ENCODE measurements at regions not wholly inside any gene's neighbourhood (a gene's known extent, or its start where the extent isn't known, plus 50 kb on each side); places are given as distances from the start of the nearest gene placed in this dataset.

DNA sequence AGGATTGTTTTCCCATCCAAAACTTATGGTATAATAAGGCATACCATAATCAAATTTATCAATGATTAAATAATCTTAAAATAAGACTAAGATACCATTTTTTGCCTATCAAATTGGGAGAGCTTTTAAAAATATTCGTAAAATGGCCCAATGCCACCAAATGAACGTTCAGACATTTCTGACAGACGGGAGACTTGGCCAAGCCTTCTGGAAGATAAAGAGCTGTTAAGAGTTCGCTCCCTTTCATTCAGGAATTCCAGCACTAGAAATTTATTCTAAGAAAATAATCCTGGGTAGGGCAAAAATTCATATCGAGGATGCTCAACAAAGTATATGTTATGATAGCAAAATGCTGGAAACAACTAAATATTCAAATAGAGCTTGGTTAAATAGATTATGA lies 85.6 kb upstream of the NEO1 start:
- TF ChIP-seq, protein P1, sequence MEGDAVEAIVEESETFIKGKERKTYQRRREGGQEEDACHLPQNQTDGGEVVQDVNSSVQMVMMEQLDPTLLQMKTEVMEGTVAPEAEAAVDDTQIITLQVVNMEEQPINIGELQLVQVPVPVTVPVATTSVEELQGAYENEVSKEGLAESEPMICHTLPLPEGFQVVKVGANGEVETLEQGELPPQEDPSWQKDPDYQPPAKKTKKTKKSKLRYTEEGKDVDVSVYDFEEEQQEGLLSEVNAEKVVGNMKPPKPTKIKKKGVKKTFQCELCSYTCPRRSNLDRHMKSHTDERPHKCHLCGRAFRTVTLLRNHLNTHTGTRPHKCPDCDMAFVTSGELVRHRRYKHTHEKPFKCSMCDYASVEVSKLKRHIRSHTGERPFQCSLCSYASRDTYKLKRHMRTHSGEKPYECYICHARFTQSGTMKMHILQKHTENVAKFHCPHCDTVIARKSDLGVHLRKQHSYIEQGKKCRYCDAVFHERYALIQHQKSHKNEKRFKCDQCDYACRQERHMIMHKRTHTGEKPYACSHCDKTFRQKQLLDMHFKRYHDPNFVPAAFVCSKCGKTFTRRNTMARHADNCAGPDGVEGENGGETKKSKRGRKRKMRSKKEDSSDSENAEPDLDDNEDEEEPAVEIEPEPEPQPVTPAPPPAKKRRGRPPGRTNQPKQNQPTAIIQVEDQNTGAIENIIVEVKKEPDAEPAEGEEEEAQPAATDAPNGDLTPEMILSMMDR (IDR thresholded peaks at IDR 0.05): no peak
- no peak for DNase-seq

DNA sequence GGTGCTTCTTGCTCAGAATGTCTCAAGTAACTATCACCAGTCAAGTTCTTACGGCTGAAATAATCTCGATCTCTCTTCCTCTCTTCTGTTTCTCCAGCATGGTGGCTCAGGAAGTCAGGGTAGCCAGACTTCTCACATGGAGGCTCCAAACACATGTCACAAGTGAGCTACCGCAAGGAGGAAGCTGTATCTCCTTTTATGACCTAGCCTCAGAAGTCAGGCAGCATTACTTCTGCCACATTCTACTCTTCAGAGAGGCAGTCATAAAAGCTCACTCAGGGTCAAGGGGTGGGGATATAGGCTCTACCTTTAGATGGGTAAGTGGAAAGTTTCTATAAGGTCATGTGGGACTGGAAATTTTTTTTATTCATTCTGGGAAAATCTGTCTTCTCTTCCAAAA lies 86.6 kb upstream of the NEO1 start:
- H3K4me3 ChIP-seq: no peak overlapping the region
- intact Hi-C loops (cut with DNase I; ENCODE audit: low total_unique reads): no loop called here

More for the DNA sequence above, 85.6 kb upstream of the NEO1 start:
- intact Hi-C loops (cut with DNase I; ENCODE audit: low total_unique reads): no loop called here
- Histone ChIP-seq H3K4me1 (peaks cover 0 to 11% (median 10%) of the 10 kb centered on the region in 4 donors), H3K36me3 (no peaks in the 10 kb centered on the region), H3K27me3 (no peaks in the 10 kb centered on the region), H3K27ac (no peak overlapping the region), H3K4me3 (no peak overlapping the region), H3K9me3 (no peaks in the 10 kb centered on the region)

DNA sequence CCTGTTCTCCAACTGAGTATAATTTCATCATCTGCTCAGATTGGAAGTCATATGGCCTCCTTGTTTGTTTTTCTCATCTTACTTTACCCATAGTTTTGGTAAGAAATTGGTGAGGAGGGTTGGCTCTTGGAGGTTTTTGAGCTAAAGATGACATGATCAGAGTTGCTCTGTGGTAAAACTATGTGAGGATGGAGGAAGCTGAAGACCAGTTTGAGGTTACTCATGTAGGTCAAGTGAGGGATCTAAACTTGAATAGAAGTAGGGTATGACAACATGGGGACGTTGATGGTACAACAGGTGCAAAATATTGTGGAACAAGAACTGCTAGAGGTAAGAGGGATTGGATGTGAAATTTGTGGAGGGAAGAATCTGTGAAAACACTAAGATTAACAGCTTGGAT lies 87.7 kb upstream of the NEO1 start:
- H3K27me3 ChIP-seq: no peaks in the 10 kb centered on the region
- H3K4me3 ChIP-seq: no peak overlapping the region
- H3K36me3 ChIP-seq: no peaks in the 10 kb centered on the region
- TF ChIP-seq, protein P1 (IDR thresholded peaks at IDR 0.05): no peak
- no peaks in the 10 kb centered on the region for H3K9me3 ChIP-seq
- intact Hi-C loops (cut with DNase I; ENCODE audit: low total_unique reads): no loop called here
- no peaks in the 10 kb centered on the region for H3K4me1 ChIP-seq
- H3K27ac ChIP-seq: no peak overlapping the region
- DNase-seq: no peak

More for the DNA sequence above, 86.6 kb upstream of the NEO1 start:
- DNase-seq: no peak
- H3K4me1 ChIP-seq: peaks cover 0 to 5% (median 3%) of the 10 kb centered on the region in 4 donors
- no peak overlapping the region for H3K27ac ChIP-seq
- H3K36me3 ChIP-seq: no peaks in the 10 kb centered on the region
- TF ChIP-seq, protein P1 (IDR thresholded peaks at IDR 0.05): no peak
- no peaks in the 10 kb centered on the region for H3K27me3 ChIP-seq
- no peaks in the 10 kb centered on the region for H3K9me3 ChIP-seq

DNA sequence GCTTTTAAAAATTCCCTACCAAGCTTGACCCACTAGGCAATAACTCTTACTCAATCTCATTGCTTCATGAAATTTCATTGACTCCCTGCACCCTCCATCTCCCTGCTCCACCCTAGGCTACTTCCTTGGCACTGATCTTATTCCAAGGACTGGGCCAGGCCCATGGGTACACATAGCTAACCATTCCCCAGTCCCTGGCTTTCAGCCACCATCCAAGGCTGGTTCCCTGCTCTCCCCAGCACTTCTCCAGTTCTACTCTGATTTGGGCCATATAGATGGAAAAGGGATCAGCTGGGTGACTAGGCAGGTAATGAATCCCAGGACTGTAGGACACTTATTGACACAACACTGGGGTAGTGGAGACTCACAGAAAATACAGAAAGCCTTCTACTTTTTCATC lies 88.1 kb upstream of the NEO1 start:
- TF ChIP-seq, protein P1 (IDR thresholded peaks at IDR 0.05): no peak
- DNase-seq: no peak
- no peaks in the 10 kb centered on the region for H3K27me3 ChIP-seq
- no peak overlapping the region for H3K27ac ChIP-seq
- intact Hi-C loops (cut with DNase I; ENCODE audit: low total_unique reads): no loop called here
- no peaks in the 10 kb centered on the region for H3K36me3 ChIP-seq
- H3K4me3 ChIP-seq: no peak overlapping the region
- H3K4me1 ChIP-seq: no peaks in the 10 kb centered on the region
- H3K9me3 ChIP-seq: no peaks in the 10 kb centered on the region

DNA sequence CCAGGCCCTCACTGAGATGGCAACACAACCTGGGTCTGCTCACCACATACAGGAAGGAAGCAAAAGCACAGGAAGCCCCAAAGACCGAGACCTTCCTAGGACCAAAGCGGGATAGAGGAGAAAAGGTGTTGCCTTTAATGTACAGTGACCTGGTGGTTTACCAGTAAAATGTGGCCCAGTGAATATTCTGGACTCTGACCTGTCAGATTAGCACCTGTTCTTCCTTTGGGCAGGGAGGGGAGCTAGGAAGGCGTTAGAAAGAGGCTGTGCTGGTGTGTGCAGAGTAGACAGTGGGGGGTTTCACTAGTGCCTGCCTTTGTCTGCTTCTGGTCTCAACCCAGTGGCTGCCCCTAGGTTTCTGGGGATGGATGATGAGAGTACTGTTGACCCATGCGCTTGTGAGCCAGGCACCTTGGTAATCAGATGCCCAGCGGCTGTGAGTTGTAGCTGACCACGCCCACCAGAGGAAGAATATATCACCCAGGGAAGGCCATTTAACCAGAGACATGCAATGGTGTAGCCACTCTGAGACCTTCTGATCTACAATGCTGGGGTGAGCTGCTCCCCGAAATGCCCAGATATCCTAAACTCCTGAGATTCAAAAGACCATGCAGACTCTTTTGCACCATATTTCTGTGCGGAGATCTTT lies 90.1 kb upstream of the NEO1 start:
- Histone ChIP-seq H3K4me1 (no peaks in the 10 kb centered on the region), H3K4me3 (no peak overlapping the region), H3K36me3 (no peaks in the 10 kb centered on the region), H3K27ac (no peak overlapping the region), H3K9me3 (no peaks in the 10 kb centered on the region), H3K27me3 (no peaks in the 10 kb centered on the region)
- no peak for DNase-seq
- TF ChIP-seq, protein P1 (IDR thresholded peaks at IDR 0.05): no peak
- intact Hi-C loops (cut with DNase I; ENCODE audit: low total_unique reads): no loop called here

DNA sequence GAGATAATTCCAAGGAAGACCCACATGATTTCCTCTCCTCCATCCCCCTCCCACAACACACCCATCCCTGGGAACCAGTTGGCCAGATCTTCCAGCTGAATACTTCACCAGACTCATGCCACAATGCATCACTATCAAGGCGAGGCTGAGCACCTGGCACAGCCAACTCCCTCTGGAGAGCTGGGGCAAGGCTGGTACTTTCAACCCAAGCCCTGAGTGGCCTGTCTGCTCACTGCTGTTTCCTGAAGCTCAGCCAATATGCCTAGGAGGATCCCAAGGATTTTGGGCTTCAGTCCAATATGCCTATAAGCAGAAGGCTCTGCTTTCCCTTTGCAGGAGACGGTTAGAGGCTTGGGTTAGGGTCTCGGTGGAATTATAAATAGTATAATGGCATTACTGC lies 90.9 kb upstream of the NEO1 start:
- no peak for DNase-seq
- intact Hi-C loops (cut with DNase I; ENCODE audit: low total_unique reads): no loop called here
- no peaks in the 10 kb centered on the region for H3K9me3 ChIP-seq

More for the DNA sequence above, 90.9 kb upstream of the NEO1 start:
- TF ChIP-seq, protein P1 (IDR thresholded peaks at IDR 0.05): no peak
- Histone ChIP-seq H3K36me3 (no peaks in the 10 kb centered on the region), H3K4me1 (no peaks in the 10 kb centered on the region), H3K27me3 (no peaks in the 10 kb centered on the region), H3K4me3 (no peak overlapping the region), H3K27ac (no peak overlapping the region)
